Germinal center (tissue), 1 donor: ENCODE measurements at regions not wholly inside any gene's neighbourhood (a gene's known extent, or its start where the extent isn't known, plus 50 kb on each side); places are given as distances from the start of the nearest gene placed in this dataset.

Experiments used
- DNase-seq: peaks from one replicate; pipeline ENCODE4 v3.0.0; 2012; ENCODE audit warnings: mixed read lengths, low spot score

DNA sequence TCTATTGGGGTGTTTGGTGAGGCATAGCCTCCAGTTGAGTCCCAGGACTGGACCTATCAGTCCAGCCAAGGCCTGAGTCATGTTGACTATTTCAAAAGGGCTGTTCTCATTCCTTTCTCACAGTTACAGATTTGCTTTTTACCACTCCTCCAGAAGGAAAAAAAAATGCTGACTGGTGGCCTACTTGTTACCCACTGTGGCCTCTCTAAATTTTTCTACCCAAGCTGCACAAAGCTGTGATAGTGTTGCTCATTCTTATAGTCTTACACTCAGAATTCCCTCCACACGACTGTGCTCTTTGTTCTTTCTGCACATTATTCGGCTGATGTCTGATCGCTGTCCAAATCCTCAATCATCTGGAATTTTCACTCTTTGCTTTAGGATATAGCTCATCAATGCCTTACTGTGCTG is 1142.2 kb downstream of the IGSF11 start:
- no peak for DNase-seq

- no peak for DNase-seq
These were observed 1141.6 kb downstream of the IGSF11 start for GRCh38 chr3:117893001-117893400.

DNA sequence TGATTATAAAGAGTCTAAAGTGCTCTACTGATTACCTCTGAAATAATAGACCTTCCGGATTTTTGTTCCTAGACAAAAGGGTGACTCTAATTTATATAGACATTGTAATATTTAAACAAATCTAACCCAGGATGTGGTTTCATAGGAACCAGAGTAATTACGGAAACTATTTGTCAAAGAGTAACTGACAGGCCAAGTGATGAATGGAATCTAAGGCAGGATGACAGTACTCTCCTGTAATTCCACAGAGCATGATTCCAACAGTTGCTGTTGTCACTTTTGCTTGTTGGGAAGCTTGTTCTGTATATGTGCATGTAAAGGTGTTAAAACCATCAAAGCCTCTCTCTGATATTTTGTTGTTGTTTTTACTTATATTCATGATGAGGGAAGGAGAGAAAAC is 1141.0 kb downstream of the IGSF11 start:
- no peak for DNase-seq

GRCh38 chr3:117898722-117899522 is 1135.7 kb downstream of the IGSF11 start:
- no peak for DNase-seq

DNA sequence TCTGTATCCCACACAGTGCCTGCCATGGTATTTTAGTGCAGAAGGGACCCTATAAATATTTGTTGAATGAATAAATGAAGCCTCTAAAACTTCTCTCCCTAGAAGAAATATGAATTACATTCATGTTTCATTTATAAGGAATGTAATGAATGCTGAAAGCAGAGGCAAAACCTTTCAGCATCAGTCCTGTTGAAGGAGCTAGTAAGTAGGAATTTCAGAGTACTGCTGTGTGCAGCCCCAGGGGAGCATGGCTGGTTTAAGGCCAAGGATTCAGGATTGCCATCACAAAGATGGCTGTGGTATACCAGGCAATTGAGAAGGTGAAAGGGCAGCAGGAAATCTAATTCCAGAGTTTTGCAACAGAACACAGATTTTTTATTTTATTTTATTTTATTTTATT is 1131.4 kb downstream of the IGSF11 start:
- DNase-seq, result no peak

GRCh38 chr3:117910820-117911521 is 1123.7 kb downstream of the IGSF11 start:
- no peak for DNase-seq

GRCh38 chr3:117912352-117912751 is 1122.3 kb downstream of the IGSF11 start:
- DNase-seq, result no peak

DNA sequence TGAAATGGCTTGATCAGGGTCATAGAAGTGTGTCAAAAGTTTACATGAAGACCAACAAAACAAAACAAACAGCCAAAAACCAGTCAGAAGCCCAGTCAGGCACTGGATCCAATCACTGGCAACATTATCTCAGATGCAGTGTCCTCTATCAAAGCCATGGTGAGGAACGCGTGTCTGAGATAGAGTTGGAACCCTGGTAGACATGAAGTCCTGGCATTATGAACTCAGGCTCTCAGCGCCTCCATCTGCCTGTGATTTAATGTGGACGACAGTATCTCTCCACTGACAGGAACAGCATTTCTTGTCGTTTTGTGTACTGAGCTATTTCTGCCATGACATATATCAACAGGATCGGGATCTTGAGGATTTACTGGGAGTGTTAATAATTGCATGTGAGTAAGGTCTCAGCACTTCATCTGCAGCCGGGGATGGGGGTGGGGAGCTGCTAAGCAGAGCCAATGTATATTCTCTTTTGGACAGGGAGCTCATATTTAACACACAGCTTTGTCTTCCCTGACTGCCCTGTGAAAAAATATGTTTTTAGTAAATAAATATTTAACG is 1120.0 kb downstream of the IGSF11 start:
- DNase-seq, result no peak

GRCh38 chr3:117916839-117917238 is 1117.8 kb downstream of the IGSF11 start:
- no peak for DNase-seq

DNA sequence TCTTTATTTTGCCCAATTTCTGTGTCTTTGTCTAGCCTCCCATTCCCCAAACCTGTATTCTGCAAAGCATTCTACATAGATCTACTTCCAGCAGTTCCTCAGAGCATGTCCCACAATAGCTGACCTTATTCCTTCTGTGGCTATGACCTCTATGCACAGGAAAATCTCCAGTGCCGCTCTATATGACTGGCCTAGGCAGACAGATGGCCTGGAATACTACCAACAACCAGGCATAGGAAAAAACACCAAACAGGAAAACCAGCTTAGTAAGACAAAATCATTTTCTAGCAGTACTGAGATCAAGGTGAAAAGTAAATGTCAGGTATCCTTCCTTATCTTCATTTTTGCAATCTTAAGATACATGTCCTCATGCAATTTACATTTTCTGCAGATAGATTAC is 1115.0 kb downstream of the IGSF11 start:
- DNase-seq, result no peak

DNA sequence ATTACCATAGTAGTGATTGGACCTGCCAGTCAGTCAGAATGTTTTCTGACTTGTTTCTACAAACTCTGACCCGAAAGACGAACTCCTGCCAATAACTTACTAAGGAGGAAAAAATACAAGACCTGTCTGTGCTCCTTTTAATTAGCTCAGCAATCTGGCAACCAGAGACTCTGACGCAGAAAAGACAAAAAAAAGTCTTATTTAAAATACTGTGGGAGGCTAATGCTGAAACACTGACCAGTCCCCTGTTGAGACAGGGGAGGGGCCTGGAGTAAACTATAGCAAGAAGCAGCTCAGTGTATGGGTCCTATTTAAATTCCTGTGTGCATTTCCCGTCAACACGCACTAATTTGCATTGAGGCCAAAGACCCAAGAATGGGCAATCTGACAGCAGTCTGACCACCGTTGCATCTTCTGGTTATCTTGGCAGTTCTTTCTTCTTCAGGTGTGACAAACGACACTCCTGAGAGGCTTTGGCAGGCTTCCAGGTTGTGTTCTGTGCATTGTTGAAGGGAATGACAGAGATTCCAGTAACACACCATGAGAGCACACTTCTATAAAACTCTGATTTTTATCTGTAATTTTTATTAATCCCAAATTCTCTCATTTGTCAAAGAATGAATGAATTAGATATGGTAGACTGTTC is 1114.3 kb downstream of the IGSF11 start:
- DNase-seq, result no peak

GRCh38 chr3:117921411-117921810 is 1113.2 kb downstream of the IGSF11 start:
- DNase-seq, result no peak

DNA sequence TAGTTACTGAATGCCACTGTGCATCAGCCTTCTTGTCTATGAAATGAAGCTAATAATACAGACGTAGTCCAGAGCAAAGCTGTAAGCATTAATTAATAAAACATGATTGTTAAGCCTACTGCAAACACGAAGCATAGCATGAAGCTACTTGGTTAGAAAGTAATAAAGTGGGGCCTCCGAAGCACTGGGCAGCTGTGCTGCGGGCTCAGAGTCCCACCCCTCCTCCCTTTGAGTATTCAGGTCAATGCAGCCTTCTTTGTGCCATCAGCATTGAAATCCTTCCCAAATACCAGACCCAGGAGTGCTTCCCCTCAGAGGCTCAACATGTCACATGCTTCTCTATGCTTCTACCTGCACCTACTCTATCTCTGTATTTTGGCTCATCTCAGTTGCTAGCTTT is 1112.6 kb downstream of the IGSF11 start:
- DNase-seq, result no peak

DNA sequence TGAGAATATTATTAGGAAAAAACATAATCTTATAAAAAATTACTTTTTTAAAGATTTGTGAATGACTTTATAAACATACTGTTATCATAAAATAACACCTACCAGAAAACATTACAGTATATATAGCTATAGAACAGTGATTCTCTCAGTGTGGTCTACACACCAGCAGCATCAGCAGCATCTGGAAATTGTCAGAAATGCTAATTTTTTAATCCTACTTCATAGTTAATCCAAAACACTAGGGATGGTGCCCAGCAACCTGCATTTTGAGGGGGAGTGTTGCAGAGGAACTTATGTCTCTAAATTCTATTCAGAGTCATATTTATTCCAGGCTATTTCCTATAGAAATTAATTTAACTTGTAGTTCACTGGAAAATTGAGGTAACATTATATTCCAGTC is 1107.8 kb downstream of the IGSF11 start:
- DNase-seq, result no peak

DNA sequence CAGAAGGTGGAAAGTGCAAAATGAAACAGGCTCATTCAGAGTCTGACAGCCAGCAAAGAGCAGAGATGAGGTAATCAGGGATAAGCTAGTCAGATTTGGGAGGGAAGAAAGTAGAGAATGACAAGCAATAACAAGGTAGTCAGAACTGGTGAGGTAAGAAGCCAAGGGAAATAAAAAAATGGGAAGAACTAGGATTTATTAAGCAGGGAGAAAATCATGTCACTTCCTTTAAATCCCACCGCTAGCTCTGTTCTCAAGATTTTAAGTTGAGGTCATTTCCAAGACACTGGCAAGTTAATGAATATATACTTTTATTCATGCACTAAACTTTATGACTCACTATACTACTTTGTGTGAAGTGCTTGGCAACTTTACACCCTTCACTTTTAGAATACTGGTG is 1106.8 kb downstream of the IGSF11 start:
- DNase-seq, result no peak

- no peak for DNase-seq
These were observed 1105.8 kb downstream of the IGSF11 start for GRCh38 chr3:117928836-117929235.

DNA sequence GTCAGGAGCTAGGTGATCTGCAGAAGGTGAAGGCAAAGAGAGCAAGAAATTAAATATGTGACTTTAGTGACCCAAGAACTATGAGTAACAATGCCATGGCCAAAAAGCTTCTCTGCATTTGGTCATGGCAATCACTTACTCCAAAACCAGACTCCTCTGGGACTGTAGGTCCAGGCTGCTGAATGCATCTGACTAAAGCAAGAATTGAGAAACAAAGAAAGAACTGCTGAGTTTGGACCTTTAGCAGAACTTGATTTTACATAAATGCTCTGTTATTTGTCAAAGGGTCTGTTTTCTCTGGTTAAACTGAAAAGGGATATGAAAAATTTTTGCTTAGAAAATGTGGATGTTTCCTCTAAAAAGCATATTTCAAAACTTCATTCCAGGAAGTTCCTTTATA is 1102.2 kb downstream of the IGSF11 start:
- DNase-seq, result no peak

- DNase-seq, result no peak
These were observed 1098.5 kb downstream of the IGSF11 start for GRCh38 chr3:117936159-117936558.

- no peak for DNase-seq
These were observed 1095.7 kb downstream of the IGSF11 start for GRCh38 chr3:117938974-117939373.

DNA sequence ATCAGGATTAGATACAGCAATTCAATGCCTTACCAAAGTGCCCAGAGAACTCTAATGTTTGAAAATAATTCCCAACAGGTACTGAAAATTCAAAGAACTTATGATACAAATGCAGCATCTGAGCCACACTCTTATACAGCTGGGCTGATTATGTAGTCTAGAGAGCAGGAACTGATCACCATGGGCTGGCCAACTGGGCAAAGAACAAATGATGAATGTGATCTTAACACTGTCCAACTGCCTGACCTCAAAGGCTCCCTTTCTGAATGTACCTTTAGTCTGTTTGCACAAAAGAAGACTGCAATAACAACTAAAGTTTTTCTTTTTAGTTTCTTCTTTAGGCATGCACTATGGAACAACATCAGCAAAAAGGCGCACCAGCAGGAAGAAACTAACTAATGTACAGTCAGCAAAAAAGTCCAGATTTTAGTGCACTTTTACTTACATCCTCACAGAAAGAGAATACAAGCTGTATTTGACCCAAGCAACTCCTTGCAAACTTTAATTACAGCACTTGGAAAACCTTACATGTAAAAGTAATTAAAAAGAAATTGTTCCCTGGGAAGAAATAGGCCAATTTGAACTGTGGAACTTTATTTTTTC is 1095.1 kb downstream of the IGSF11 start:
- no peak for DNase-seq

- no peak for DNase-seq
These were observed 1093.6 kb downstream of the IGSF11 start for GRCh38 chr3:117941015-117941414.

DNA sequence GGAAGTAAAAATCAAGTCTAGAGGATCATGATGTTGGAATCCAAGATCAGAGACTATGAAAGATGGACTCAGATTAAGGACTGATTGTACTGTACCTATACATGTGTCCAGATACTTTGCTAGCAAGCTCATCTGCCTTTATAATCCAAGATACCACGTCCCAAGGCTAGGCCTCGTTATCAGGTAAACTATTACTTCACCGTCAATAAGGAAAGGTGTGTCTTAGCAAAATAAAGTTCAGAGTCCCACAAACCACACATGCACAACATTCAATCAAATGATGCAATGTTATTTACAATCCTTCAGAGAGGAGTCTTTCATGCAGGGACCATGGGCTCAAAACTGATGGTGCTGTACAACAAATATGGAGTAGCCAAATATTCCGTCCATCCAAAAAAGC is 1092.9 kb downstream of the IGSF11 start:
- no peak for DNase-seq
